NCI-H1417 treated with DMSO at 0.1 percent for 48 hours (cell line): ENCODE measurements at regions not wholly inside any gene's neighbourhood (a gene's known extent, or its start where the extent isn't known, plus 50 kb on each side); places are given as distances from the start of the nearest gene placed in this dataset.
"Not testable (repeated sequence)": the region's sequence is repeated elsewhere in the genome, so short reads cannot be mapped to it uniquely, and the experiment has no call there.

Experiments
- DNase-seq: peaks from one replicate; lab custom pipeline; 2025; lab: John Stamatoyannopoulos, UW

DNA sequence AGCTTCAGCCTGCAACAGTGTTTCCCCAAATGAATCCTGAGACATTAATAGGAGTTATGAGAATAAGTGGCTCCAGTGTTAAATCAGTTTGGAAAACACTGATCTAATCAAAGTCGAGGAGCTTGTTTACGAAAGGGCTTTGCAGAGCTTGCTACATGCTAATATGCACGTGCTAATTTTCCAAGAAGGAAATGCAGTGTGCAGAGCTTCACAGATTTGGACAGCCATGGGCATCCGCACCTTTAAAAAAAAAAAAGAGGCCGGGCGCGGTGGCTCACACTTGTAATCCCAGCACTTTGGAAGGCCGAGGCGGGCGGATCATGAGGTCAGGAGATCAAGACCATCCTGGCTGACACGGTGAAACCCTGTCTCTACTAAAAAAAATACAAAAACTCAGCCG is 79.7 kb upstream of the LMO2 start:
- DNase-seq, result not testable (repeated sequence)

DNA sequence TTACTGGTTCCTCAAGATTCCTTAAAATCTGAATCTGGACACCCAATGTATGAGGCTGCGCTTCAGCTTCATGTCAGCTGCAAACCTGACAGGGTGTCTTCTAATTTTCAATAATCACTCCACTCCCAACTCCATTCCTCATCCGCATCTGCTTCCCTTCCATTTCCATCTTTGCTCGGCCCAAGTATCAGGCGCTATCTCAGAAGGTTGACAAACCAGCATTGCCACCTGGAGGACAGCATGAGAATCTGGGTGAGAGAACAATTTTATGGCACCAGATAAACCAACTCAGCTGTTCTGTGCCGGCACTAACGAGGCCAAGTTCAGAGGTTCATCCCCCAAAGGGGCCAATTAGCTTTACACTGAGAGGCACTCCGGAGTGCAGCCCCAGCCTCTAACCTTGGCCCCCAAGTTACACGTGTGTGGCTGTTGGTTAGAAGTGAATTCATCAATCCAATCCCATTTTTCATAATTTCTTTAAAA is 79.1 kb upstream of the LMO2 start:
- DNase-seq, result no peak

DNA sequence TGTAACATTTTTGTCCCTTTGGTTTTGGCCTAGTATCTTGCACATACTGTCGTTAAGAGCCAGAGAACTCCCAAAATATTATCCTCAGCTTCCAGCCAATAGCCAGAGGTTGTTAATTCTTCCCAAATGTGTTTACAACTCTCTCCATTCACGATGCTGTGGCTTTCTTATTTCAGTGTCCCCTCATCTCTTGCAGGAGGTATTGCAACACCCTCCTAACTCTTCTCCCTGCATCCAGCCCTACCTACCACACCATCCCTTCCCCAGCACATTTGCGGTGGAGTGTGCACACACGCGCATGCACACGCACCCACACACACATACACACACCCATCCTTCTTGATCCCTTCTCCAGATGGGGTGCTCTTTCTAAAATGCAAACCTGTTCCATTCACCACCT is 75.6 kb upstream of the LMO2 start:
- DNase-seq, result no peak

DNA sequence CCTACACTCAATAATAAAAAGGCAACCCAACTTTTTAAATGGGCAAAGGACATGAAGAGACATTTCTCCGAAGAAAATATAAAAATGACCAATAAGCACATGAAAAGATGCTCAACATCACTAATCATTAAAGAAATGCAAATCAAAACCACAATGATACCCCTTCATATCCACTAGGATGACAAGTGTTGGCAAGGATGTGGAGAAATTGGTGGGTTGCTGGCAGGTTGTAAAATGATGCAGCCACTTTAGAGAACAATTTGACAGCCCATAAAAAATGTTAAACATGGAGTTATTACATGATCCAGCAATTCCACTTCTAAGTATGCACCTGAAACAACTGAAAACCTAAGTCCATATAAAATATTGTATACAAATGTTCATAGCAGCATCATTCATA is 73.2 kb upstream of the LMO2 start:
- no peak for DNase-seq

DNA sequence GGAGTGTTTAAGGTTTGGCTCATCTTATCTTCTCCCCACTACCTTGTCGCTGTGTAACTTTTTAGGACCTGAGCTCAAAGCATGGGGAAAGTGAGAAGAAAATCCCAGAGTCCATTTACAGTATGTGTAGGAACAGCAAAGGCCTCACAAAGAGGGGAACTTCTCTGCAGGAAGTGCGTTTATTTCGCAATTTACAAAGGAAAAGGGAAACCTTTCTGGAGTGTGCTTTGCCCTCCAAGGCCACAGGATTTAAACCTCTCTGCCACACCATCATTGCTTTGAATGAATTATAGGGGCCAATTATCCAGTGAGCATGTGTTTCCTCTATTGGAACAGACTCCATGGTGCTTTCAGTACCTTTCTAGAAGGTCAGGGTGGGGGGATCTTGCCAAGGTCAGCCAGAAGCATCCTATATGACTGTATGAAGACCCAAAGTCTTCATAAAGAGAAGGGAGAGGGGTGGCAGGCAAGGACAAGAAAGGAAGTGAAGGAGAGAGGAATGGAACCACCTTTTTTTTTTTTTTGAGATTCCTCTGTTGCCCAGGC is 68.1 kb upstream of the LMO2 start:
- DNase-seq, result no peak

DNA sequence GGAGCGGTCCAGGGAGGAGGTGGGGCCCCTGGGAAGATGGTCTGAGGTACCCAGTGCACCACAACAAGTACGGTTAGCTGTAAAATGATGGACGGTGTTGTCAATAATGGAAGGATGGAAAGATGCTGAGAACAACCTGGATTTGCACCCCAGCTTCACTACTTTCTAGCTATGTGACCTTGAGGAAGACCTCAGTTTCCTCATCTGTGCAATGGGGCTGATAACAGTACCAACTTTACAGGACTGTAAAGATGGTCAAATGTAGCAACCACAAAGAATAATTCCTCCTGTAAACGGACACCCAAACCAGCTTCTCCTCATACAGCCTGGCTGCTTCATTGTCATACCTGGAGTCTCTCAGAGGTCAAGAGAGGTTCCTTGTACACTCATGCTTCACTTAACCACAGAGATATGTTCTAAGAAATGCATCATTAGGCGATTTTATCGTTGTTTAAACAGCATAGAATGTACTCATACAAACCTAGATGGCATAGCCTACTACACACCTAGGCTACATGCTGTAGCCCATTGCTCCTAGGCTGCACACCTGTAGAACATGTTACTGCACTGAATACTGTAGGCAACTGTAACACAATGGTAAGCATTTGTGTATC is 65.5 kb upstream of the LMO2 start:
- DNase-seq, result no peak

DNA sequence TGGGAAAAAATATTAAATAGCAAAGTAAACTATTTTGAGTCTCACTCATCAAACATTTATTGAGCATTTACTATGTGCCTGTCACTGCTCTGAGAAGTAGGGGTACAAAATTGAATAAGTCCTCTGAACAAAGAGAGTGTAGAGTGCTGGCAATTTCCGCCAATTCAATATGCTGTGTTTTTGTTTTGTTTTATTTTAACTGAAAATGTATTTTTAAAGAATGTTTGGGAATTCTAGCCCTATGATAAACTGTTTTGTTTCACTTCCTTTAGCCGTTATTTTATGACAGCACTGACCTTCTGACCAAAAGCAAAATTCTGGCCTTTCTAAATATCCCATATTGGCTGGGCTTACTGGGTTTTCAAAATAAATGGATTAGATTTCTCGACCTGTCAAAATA is 64.7 kb upstream of the LMO2 start:
- no peak for DNase-seq

DNA sequence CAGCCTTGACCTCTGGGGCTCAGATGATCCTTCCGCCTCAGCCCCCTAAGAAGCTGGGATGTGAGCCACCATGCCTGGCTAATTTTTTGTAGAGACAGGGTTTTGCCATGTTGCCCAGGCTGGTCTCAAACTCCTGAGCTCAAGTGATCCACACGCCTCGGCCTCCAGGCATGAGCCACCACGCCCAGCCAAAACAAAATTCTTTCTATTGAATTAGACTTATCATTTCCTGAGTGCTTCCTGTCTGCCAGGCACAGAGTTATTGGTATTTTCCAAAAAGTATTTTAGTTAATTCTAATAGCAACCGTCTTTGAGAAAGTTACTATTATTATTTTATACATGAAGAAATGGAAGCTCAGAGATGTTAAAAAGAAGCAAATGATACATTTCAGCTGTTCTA is 61.4 kb upstream of the LMO2 start:
- DNase-seq, result no peak

DNA sequence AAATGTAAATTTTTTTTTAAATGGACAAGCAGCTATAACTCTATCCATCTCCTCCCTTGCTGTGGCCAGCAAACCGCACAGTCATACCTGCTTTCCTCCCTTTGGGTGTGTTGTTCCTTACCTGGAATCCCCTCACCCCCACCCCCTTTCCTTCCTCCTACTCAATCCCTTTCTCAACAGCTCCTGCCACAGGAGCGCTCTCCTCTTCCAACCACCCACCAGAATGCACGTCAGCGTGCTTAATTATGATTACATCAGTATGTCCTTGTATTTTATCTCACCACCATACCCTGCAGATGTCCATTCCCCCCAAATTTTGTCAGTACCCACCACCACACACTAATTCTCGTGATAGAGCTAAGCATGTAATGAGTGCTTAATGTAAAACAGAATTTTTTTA is 60.9 kb upstream of the LMO2 start:
- DNase-seq, result no peak

DNA sequence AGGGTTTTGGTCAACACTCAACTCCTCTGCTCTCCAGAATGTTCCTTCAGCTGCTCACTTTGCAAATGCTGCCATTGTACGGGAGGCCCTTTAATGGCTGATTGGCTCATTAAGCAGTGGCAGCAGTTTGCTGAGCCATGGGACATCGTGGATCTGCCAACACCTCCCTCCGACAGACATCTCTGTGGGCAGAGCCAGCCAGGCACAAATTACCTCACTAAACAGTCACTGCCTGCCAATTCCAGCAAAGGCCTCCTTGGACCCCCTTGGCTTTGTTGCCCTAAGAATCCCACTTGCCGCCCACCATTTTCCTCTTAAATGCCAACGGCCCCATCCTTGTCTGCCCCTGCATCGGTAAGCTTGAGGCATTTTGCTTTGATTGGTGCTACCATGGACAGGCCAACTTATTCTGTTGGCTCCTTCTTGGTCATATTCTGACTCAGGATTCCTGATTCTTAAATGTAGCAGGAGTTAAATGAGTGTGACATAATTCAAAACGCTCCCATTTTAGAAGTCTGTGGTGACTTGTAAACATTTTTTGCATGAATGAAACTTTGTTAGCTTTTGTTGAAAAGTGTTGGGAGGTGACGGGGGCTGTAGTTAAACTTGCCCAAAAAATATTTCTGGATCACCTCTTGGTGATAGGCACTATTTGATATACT is 57.5 kb upstream of the LMO2 start:
- no peak for DNase-seq

DNA sequence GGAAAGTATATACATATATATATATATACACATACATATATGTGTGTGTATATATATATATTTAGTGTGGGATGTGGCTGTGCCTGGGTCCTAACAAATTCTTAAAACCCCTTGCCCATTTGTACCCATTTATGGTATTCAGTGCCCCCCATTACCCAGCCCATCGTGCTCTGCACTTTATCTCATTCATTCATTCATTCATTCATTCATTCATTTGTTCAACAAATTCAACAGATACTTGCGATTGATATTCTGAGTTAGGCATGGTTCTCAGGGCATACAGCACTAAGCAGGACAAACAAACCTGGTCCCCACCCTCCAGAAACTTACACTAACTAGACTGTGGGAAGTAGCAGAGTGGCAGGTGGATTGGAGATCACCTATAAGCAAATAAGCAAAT is 56.6 kb upstream of the LMO2 start:
- DNase-seq, result no peak

DNA sequence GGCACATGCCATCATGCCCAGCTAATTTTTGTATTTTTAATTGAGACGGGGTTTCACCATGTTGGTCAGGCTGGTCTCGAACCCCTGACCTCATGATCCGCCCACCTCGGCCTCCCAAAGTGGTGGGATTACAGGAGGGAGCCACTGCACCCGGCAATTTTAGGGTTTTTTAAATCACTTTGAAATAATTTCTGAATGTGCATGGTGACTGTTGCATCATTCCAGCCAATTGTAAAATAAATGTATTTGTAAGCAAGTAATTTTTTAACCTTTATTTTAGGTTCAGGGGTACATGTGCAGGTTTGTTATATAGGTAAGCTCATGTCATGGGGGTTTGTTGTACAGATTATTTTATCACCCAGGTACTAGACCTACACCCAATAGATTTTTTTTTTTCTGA is 56.0 kb upstream of the LMO2 start:
- DNase-seq, result not testable (repeated sequence)

DNA sequence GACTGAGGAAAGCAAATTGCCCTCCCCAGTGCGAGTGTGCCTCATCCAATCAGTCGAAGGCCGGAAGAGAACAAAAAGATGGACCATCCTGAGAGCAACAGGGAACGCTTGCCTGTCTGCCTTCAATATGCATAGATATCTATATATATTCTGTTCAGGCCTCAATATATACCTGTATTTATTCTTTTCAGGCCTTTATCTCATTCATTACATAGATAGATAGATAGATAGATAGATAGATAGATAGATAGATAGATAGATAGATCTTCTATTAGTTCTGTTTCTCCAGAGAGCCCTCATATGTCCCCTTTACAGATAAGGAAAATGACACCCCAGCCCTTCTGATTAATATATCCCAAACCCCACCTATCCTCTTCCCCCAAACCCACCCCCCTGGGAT is 55.1 kb upstream of the LMO2 start:
- no peak for DNase-seq

DNA sequence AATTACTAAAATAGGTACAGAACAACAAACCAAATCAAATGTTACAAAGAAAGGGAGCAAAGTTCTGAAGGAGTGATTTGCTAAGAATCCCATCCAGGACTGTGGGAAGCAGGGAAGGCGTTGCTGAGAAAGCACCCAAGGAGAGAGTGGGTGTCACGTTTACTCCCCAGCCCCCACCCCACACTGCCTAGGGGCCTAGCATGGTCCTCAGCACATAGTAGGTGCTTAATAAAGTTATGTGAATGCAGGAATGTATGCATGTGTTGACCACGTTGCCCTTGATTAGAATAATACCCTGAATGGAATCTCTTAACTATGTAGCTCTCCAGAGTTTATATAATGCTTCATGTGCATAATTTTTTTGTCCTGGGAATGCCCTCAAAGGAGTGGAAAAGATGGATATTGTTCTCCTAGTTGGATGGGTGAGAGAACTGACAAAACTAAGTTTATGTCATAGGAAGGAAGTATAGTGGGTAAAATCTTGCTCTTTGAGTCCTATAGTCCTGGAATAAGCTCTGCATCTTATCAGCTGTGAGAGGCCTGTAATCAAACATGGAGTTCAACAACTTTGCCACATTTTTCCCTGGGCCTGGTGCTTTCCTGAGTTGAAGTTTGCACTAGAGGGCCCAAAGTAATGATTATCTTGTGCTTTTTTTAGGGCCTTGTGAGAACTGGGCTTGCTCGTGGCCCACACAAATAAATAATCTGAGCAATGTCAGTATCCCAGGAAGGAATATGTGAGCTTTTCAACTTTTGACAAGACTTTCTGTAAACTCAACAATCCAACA is 53.8 kb upstream of the LMO2 start:
- DNase-seq, result no peak

DNA sequence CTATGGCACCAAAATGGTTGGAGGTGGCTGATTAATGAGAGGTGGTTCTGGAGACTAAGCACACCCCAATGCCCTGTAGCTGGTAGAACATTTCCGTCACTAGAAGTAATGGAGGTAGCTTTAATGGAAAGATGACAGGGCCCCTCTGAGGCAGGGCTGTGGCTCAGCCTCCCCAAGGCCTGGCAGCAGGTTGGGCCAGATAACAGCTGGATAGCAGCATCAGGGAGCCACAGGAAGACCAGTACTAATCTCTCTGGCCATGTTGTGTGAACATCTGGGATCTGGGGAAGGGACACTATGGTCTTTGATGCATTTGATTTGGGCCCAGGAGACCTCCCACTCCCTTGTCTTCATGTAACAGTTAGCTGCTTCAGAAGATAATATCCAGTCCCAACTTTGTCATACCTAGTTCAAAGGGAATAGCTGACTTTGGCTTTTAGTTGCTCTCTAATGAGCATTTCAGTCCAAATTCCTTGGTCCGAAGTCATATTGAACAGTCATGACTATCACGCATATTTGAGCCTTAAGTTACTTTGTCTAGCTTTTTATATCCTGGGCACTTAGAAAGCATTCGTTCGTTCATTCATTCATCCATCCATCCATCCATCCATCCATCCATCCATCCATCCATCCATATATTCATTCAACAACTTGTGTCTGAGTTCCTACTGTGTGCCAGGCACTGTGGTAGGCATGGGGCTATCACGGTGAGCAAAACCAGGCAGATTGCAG is 53.0 kb upstream of the LMO2 start:
- DNase-seq, result no peak

DNA sequence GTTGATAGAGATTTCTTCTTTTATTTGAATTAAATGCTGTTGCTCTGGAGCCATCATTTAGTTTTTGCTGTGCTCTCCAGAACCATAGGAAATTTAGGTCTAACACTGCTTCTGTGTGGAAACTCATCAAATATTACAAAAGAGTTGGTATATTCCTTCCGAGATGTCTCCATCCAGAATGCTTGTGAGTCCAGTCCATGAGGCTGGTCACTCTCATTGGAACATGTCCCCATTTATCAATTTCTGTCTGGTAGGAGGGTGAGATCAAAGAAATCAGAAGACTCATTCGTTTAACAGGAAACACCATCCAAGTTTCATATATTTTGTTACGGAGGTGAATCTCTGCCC is 52.4 kb upstream of the LMO2 start:
- no peak for DNase-seq

DNA sequence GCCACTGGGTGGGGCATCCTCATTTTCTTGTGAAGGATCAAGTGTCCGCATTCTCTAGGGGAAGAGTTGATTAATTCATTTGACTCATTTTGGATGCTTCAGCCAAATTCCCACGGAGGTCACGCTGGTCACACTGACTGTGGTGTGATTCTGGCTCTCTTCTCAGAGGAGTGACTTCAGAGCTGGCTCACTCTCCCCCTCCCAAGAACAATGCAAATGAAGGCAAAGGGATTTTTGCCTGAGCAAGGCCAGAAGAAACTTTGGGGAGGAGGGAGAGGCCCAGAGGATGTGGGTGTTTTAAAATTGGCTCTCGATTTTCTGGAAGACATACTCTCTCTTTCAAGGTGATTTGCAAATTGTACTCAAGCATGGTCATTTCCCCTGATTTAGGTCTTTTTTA is 51.1 kb upstream of the LMO2 start:
- no peak for DNase-seq

DNA sequence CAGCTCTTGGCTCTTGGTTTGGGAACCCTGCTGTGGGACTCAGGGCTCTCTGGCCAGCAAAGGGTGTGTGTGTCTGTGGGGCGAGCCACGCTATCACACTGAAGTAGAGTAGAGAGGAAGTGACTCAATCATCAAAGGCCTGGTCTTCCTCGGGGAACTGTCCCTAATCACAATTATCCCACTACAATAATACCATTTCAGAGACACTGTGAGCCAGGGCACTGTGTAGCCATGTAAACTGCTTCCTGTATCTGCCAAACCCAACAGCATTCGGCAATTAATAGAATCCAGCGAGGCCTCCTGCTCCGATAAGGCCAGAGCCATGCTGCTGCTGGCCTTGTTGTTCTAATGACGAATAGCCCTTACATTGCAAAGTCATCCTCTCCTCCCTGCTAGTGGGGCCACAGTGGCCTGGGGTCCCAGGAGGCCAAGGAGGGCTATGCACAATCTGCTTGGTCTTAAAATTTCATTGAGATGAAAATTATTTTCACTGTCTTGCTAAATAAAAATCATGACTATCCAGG is 49.8 kb upstream of the LMO2 start:
- no peak for DNase-seq
